LNCaP clone FGC (cell line): ENCODE measurements at regions not wholly inside any gene's neighbourhood (a gene's known extent, or its start where the extent isn't known, plus 50 kb on each side); places are given as distances from the start of the nearest gene placed in this dataset.

Source experiments
- DNase-seq: peaks from one replicate; pipeline ENCODE4 v3.0.0-alpha.2; 2011; ENCODE audit warnings: low read depth
- H3K4me3 ChIP-seq: 2 replicates; pipeline ENCODE4 v1.5.1; 2011; ENCODE audit warnings: mild to moderate bottlenecking, low read depth, low read length, control low read depth
- TF ChIP-seq, protein P1 (sequence below): IDR thresholded peaks from 2 replicates; pipeline ENCODE4 v1.5.1; 2012; ENCODE audit warnings: mild to moderate bottlenecking; ENCODE audit not compliant: control insufficient read depth, insufficient read depth; ENCODE audit errors: extremely low read depth

DNA sequence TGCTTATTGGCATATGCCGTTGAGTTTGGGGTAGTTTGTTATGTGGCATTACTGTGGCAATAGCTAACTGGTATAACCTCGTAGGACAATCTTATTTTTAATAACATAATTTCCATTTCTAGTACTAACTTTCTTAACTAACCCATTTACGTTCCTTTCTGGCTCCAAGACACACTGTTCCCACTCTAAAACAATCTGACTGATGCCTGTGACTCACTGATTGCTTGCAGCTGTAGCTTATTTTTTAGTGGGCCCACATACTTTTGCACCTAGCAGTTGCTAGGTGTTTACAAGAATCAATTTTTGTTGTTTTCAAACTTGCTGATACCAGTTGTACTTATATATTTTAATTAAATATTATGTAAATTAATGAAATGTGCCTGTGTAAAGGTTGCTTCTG, 52.2 kb downstream of the FAT3 start:
- DNase-seq: no peak
- TF ChIP-seq, protein P1, sequence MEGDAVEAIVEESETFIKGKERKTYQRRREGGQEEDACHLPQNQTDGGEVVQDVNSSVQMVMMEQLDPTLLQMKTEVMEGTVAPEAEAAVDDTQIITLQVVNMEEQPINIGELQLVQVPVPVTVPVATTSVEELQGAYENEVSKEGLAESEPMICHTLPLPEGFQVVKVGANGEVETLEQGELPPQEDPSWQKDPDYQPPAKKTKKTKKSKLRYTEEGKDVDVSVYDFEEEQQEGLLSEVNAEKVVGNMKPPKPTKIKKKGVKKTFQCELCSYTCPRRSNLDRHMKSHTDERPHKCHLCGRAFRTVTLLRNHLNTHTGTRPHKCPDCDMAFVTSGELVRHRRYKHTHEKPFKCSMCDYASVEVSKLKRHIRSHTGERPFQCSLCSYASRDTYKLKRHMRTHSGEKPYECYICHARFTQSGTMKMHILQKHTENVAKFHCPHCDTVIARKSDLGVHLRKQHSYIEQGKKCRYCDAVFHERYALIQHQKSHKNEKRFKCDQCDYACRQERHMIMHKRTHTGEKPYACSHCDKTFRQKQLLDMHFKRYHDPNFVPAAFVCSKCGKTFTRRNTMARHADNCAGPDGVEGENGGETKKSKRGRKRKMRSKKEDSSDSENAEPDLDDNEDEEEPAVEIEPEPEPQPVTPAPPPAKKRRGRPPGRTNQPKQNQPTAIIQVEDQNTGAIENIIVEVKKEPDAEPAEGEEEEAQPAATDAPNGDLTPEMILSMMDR: no peak
- no peak overlapping the region for H3K4me3 ChIP-seq

DNA sequence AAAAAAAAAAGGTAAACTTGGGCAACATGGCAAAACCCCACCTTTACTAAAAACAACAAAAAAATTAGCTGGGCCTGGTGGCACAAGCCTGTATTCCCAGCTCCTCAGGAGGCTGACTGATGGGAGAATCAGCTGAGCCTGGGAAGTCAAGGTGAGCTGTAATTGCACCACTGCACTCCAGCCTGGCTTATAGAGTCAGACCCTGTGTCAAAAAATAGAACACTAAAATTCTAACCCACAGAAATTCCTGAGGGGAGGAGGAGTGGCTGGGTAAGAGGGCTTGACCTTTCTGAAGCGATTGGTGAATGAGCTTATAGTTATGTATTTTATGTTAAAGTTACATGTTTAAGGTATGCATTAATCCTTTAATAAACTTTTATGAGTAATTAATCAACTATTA, 53.3 kb downstream of the FAT3 start:
- no peak for DNase-seq
- H3K4me3 ChIP-seq: no peak overlapping the region
- TF ChIP-seq, protein P1: no peak

DNA sequence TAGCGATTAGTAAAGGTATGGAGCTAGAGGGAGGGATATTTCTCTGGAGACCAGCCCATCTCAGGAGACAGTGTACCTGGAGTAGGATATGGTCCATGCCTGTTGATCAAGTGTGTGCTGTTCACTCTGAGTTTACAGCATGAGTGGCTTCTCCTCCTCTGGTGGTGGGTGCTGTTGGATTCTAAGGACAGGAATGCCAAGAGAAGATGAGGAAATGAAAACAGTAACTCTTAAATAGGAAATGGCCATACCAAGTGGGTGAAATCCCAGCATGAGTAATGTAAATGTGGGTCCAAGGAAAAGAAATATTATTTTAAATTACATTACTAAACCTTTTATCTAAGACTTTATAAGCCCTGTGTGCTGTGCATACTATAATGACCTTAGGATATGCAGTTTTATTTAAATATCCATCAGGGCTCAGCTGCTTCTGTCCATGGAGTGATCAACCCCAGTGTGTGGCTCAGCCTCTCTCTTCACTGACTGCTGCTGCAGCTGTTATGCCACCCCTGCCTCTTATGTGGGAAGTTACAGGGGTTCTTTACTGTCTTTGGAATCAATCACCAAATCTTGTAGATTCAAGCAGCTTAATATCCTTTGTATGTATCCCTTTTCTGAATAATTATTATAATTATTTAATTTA, 54.3 kb downstream of the FAT3 start:
- TF ChIP-seq, protein P1: no peak

DNA sequence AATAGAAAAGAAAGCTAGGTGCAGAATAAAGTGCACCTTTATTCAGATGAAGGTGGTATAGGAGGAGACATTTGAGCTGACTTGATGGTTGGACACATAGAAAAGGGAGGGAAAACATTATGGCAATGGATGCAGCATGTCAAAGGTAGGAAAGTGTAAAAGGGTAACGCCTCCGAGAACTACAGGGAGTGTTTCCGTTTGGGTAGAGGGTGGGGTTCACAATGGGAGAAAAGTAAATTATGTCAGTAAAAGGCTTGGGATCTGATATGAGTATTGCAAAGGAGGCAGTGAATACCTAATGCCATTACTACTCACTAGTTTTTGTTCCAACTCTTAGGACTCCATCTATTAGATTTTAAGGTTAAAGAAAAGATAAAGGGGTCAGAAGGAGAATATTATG, 59.5 kb downstream of the FAT3 start:
- TF ChIP-seq, protein P1: no peak
- DNase-seq: no peak
- no peak overlapping the region for H3K4me3 ChIP-seq

More for the DNA sequence above, 54.3 kb downstream of the FAT3 start:
- DNase-seq: no peak
- H3K4me3 ChIP-seq: no peak overlapping the region

DNA sequence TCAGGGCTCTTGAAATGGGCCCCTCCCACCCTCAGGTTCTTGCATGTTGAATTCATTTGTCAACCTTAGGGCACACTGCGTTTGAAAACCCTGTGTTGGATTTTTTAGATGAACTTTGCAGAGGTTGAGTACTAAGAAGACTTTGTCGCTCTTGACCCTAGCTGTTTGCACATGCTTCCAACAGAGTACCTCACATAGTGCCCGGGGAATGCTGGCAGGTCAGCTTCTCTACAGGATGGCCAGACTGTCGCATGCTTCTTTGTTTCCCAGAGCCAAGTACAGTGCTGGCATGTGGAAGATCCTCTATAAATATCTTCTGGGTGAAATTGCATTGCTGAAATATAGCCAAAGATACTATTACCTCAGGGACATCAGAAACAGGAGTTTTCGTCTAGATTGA, 59.9 kb downstream of the FAT3 start:
- TF ChIP-seq, protein P1: no peak
- DNase-seq: no peak
- no peak overlapping the region for H3K4me3 ChIP-seq

DNA sequence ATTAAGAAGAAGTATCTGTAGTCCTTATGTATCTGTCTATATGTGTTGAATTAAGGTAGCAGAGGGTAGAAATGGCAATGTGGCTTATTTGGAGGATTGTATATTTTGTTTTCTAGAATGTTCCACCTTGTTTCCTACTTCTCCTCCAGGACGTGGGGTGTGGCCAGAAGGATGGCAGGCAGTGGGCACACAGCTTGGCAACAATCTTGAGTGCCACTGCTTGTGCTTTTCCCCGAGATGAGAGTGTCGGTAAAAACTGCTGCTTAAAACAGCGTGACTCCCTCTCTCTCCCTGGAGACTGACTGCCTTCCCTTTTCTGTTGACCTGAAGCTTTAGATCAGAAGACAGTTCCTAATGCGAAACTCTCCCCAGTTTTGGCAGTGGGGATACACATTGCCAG, 61.2 kb downstream of the FAT3 start:
- TF ChIP-seq, protein P1: no peak
- no peak for DNase-seq
- no peak overlapping the region for H3K4me3 ChIP-seq

DNA sequence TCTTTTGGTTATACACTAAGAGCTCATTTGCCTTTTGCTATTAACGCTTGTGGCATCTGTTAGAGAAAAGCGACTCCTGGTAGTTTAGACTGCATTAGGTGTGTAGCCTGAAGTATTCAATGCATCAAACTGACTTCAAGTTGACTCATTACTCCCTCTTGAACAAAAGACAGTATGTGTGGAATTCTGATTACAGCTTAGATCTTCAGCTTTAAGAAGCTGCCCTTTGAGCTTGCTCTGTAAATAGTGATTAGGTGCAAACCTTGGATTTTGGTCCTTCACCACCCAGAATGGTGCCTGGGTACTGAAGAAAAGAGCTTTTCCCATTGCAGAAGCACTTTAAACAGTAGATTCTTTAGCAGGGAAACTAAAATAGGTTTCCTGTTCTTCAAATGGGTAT, 62.1 kb downstream of the FAT3 start:
- TF ChIP-seq, protein P1: no peak
- DNase-seq: no peak
- H3K4me3 ChIP-seq: no peak overlapping the region
